ENCODE measurements at regions not wholly inside any gene's neighbourhood (a gene's known extent, or its start where the extent isn't known, plus 50 kb on each side); places are given as distances from the start of the nearest gene placed in this dataset.

DNA sequence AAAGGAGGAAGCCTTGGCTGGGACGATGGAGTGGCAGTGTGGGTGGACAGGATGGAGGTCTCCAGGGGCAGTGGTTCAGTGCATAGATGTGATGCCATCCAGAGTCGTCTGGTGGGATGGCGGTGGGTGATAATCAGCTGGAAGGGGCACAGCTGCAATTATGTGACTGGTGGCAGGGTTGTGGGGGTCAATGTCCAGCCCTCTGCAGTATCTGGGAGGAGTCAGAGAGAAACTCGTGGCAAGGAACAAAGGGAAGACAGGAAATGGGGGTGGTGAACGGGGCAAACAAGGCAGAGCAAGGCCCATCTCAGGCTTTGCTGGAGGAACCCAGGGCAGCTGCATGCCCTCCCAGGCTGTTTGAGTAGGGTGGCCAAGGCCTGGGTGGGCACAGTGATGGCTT lies 118.3 kb upstream of the USP24 start:
- H3K9me2 ChIP-seq (ENCODE audit: insufficient read depth, low read length), result no peaks in the 10 kb centered on the region
- no TSS peak for BruUV-seq (replicated peaks)
- ChIA-PET POLR2A (no interaction called here), CTCF (ENCODE audit: unreplicated experiment) (no interaction called here)
- H3K4me3 ChIP-seq (ENCODE audit: low read depth, low read length, poor library complexity, severe bottlenecking), result no peak overlapping the region
- no peak overlapping the region for H3K27ac ChIP-seq (ENCODE audit: low read depth, low read length, poor library complexity, severe bottlenecking)
- no peaks in the 10 kb centered on the region for H3K4me1 ChIP-seq (ENCODE audit: insufficient read depth, low read length, poor library complexity, severe bottlenecking)
- intact Hi-C loops (cut with micrococcal nuclease; ENCODE audit: unreplicated experiment), result no loop called here
- TF ChIP-seq EZH2phosphoT487 (IDR thresholded peaks at IDR 0.05; ENCODE audit: borderline replicate concordance, low read depth, low read length), result no peak
- TF ChIP-seq, protein P1, sequence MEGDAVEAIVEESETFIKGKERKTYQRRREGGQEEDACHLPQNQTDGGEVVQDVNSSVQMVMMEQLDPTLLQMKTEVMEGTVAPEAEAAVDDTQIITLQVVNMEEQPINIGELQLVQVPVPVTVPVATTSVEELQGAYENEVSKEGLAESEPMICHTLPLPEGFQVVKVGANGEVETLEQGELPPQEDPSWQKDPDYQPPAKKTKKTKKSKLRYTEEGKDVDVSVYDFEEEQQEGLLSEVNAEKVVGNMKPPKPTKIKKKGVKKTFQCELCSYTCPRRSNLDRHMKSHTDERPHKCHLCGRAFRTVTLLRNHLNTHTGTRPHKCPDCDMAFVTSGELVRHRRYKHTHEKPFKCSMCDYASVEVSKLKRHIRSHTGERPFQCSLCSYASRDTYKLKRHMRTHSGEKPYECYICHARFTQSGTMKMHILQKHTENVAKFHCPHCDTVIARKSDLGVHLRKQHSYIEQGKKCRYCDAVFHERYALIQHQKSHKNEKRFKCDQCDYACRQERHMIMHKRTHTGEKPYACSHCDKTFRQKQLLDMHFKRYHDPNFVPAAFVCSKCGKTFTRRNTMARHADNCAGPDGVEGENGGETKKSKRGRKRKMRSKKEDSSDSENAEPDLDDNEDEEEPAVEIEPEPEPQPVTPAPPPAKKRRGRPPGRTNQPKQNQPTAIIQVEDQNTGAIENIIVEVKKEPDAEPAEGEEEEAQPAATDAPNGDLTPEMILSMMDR (conservative IDR thresholded peaks at IDR 0.05; ENCODE audit: low read length), result no peak
- no peaks in the 10 kb centered on the region for H4K20me1 ChIP-seq (ENCODE audit: insufficient read depth, low read length)
- H2AFZ ChIP-seq (ENCODE audit: low read length), result no peak overlapping the region
- no peaks in the 10 kb centered on the region for H3K36me3 ChIP-seq (ENCODE audit: insufficient read depth, low read length)
- H3K79me2 ChIP-seq (ENCODE audit: insufficient read depth, low read depth, low read length), result no peaks in the 10 kb centered on the region
- H3K4me2 ChIP-seq (ENCODE audit: low read length), result no peak overlapping the region
- no peaks in the 10 kb centered on the region for H3K9me3 ChIP-seq (ENCODE audit: low read length)
- no peak for DNase-seq (ENCODE audit: low spot score)

DNA sequence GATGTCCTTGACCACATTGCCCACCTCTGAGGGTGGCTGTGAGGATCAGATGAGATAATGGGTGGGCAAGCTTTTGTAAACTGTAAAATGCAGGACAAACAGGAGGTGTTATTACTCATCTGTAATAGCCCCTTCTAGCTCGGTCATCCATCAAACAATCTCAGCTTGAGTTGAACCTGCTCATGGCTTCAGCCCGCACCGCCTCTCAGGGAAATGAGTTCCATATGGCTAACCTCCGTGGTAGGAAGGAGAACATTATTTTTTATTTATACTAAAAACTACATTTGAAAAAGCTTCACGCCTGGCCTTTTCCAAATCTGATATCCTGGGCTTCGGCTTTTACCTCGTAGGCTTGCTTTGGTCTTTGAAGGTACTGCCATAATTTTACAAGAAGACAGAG lies 116.2 kb upstream of the USP24 start:
- POLR2A ChIA-PET, result no interaction called here
- no peaks in the 10 kb centered on the region for H3K9me3 ChIP-seq (ENCODE audit: low read length)
- no peaks in the 10 kb centered on the region for H3K4me1 ChIP-seq (ENCODE audit: insufficient read depth, low read length, poor library complexity, severe bottlenecking)
- DNase-seq (ENCODE audit: low spot score), result no peak
- CTCF ChIA-PET (ENCODE audit: unreplicated experiment), result no interaction called here
- no peak overlapping the region for H3K4me2 ChIP-seq (ENCODE audit: low read length)
- no peak overlapping the region for H3K4me3 ChIP-seq (ENCODE audit: low read depth, low read length, poor library complexity, severe bottlenecking)
- H2AFZ ChIP-seq (ENCODE audit: low read length), result no peak overlapping the region
- no TSS peak for BruUV-seq (replicated peaks)
- no peaks in the 10 kb centered on the region for H3K79me2 ChIP-seq (ENCODE audit: insufficient read depth, low read depth, low read length)
- no peaks in the 10 kb centered on the region for H3K36me3 ChIP-seq (ENCODE audit: insufficient read depth, low read length)
- TF ChIP-seq, protein P1 (conservative IDR thresholded peaks at IDR 0.05; ENCODE audit: low read length), result no peak
- no peak for TF ChIP-seq EZH2phosphoT487 (IDR thresholded peaks at IDR 0.05; ENCODE audit: borderline replicate concordance, low read depth, low read length)
- no peaks in the 10 kb centered on the region for H4K20me1 ChIP-seq (ENCODE audit: insufficient read depth, low read length)
- no peaks in the 10 kb centered on the region for H3K9me2 ChIP-seq (ENCODE audit: insufficient read depth, low read length)
- no peak overlapping the region for H3K27ac ChIP-seq (ENCODE audit: low read depth, low read length, poor library complexity, severe bottlenecking)
- intact Hi-C loops (cut with micrococcal nuclease; ENCODE audit: unreplicated experiment), result no loop called here

DNA sequence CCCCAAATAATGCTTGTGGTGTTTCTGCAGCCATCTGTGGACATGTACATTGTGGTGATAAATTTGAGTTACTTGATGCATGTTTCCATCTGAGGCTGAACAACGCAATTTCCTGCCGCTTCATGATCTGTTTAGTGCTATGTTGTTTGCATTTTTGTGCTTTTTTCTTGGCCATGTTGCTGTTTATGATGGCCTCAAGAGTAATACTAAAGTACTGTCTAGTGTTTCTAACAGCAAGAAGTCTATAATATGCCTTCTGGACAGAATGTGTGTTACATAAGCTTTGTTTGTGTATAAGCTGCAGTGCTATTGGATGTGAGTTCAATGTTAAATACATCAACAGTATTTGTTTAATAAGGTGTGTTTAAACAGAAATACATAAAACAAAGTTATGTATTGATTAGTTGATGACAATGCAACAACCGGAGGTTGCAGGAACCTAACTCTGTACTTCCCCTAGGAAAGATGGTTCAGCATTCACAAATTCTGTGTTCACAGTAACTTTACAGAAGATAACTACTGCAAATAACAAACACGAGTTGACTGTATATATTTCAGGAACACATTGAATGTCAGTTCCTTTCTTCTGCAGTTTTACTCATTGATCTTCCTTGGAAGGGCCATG lies 114.8 kb upstream of the USP24 start:
- BruUV-seq (replicated peaks), result no TSS peak
- ChIA-PET CTCF (ENCODE audit: unreplicated experiment) (no interaction called here), POLR2A (interaction anchor here (0.7 kb wide), 2 partner anchors 16 to 71 kb away, joined by 3 read pairs; no protein-coding TSS in a partner anchor)
- Histone ChIP-seq H3K36me3 (ENCODE audit: insufficient read depth, low read length) (no peaks in the 10 kb centered on the region), H3K4me3 (ENCODE audit: low read depth, low read length, poor library complexity, severe bottlenecking) (no peak overlapping the region), H3K79me2 (ENCODE audit: insufficient read depth, low read depth, low read length) (no peaks in the 10 kb centered on the region), H3K9me3 (ENCODE audit: low read length) (no peaks in the 10 kb centered on the region), H3K27ac (ENCODE audit: low read depth, low read length, poor library complexity, severe bottlenecking) (no peak overlapping the region), H2AFZ (ENCODE audit: low read length) (no peak overlapping the region), H3K9me2 (ENCODE audit: insufficient read depth, low read length) (no peaks in the 10 kb centered on the region), H4K20me1 (ENCODE audit: insufficient read depth, low read length) (no peaks in the 10 kb centered on the region), H3K4me1 (ENCODE audit: insufficient read depth, low read length, poor library complexity, severe bottlenecking) (no peaks in the 10 kb centered on the region), H3K4me2 (ENCODE audit: low read length) (no peak overlapping the region)
- no peak for DNase-seq (ENCODE audit: low spot score)
- intact Hi-C loops (cut with micrococcal nuclease; ENCODE audit: unreplicated experiment), result no loop called here
- no peak for TF ChIP-seq EZH2phosphoT487 (IDR thresholded peaks at IDR 0.05; ENCODE audit: borderline replicate concordance, low read depth, low read length)
- TF ChIP-seq, protein P1 (conservative IDR thresholded peaks at IDR 0.05; ENCODE audit: low read length), result no peak
